Activated CD8-positive, alpha-beta memory T cell treated with anti-CD3 and anti-CD28 coated beads for 1 hour (primary cell): ENCODE measurements at regions not wholly inside any gene's neighbourhood (a gene's known extent, or its start where the extent isn't known, plus 50 kb on each side); places are given as distances from the start of the nearest gene placed in this dataset.

Source experiments
- DNase-seq, 2 donors: peaks; one replicate each; pipeline ENCODE4 v3.0.0-alpha.2; 2020; ENCODE audit warnings: low read depth in 1 of 2; ENCODE audit errors: extremely low read depth in 1 of 2

DNA sequence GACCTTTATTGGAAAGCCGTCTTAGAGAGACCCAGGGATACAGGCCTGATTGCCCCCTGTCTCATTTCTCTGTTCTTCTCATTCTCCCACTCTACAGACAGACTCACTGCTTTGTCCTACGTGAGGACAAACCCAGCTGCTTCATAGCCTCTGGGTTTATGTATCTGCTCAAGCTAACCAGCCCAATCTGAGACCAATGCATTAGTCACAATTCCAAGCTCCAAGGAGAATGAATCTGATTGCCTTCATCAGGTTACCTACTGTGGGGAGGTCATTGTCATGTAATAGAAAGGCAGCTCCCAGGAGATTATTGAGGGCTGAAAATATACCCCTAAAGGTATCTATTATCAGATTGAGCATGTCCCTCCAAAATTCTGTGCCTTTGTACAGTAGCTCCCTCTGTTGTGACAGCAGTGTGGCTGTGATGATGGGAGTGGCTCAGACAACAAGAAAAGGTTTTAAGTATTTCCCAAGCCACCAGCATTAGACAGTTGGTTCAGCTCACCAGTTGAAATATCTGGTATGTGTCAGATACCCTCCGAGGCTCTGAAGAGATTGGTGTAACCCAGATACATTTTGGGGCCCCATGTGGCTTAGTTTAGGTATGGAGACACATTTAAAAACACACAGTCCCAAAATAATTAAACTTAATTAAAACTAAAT is 123.1 kb upstream of the EEPD1 start:
- no peak for DNase-seq

DNA sequence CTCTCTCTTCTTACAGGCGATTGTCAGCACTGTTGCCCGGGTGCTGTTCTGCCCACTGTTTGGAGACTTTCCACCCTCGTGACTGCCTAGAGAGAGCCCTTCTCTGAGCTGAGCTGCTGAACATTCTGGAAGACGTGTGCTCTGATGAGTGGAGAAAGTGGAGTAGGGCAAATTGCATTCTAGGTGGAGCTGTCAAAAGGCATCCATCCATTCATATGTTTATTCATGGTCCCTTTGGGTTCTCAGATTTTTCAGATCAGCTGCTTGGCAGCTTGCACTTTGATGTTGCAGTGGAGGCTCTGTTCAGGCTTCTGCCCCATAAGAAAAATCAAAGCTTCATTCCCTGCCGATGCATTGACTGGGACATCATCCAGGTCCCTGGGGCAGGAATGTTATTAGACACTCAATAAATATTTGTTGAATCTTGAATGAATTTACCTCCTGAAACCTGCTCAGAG is 120.7 kb upstream of the EEPD1 start:
- DNase-seq: no peak

DNA sequence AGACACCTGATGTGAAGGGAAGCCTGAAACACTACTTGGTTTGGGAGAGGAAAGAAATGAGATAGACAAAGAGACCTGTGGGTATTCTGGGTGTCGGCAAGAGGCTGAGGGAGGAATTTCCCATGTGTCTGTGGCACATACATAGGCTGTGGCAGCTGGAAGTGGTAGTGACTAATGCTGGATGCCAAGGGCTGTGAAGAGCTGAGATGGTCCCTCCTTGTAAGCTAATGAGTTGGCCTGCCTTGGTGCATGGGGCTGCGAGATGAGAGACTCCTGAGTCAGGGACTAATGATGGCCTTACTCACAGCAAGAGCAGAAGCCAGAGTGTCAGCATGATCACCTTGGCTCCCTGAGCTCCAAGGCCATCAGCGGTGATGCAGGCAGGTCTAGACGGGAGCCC is 119.0 kb upstream of the EEPD1 start:
- no peak for DNase-seq

DNA sequence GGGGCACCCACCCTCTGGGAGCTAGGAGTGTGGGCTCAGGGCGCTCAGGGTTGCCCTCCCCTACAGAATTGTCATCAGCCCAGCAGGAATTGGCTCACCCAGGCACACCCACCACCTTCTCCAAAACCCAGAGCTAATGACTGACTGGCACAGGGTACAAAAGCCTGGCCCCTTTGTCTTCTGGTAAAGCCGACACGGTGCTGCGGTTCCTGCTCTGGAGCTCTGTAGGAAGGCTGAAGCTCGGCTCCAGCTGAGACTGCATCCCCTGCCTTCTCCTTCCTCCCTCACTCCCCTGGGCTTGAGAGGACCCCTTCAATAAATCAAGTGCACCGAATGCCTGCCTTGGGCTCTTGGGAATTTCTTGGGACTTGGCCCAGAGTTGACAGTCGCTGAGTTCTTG is 117.9 kb upstream of the EEPD1 start:
- no peak for DNase-seq

DNA sequence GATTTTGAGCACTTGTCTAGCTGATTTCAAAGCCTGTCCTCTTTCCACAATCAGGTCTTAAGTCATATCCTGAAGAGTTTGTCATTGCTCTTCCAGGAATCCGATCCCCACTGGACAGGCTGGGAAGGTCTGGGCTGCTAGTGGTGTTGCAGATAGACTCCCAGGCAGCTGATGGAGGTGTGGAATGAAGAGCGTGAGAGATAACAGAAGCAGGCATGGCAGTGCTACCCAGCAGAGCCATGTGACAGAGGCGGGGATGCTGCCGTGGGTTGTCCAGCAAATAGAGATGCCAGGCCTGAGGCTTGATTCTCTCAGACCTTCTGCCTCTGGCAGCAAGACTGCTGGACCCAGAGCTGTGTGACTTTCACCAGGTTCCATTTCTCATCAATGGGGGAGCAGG is 116.5 kb upstream of the EEPD1 start:
- DNase-seq: no peak

DNA sequence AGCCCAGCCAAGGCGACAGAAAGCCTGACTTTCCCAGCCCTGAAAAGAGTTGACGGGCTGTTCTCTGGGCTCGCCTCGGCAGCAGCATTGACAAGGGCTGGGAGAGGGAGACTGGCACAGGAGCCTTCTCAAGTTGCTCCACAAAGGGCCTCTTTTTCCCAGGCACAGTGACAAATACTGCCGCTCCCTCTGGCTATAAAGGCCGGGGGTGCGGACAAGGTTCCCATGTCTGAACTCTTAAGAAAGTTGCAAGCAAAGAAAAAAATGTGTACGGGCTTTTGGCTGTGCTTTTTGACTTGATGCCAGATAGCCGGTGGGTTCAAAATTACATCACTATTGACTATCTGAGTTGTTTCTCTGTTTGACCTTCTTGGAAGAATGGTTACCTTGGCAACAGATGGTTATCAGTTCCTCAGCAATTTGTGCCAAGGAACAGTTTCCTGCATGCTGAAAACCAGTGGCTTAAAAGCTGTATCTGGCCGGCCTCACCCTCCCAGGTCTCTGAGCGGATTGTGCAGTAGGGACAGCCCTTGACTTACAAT is 115.9 kb upstream of the EEPD1 start:
- no peak for DNase-seq

DNA sequence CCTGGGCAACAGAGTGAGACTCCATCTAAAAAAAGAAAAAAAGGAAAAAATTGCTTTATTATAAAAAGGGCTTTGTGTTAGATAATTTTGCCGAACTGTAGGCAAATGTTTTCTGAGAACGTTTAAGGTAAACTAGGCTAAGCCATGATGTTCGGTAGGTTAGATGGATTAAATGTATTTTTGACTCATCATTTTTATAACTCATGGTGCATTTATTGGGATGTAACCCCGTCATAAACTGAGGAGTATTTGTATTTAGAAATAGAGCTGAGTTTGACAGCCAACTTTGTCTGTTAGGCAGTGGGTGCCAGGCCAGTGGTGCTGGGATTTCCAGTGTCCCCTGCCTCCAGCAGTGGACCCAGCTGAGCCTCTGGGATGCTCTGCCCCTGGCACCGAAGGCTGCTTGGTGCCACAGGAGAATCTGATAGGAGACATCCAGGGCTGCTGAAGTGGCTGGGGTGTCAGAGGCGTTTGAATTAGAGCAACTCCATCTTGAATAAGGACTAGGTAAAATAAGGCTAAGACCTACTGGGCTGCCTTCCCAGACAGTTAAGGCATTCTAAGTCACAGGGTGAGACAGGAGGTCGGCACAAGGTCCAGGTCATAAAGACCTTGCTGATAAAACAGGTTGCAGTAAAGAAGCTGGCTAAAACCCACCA is 114.9 kb upstream of the EEPD1 start:
- no peak for DNase-seq

DNA sequence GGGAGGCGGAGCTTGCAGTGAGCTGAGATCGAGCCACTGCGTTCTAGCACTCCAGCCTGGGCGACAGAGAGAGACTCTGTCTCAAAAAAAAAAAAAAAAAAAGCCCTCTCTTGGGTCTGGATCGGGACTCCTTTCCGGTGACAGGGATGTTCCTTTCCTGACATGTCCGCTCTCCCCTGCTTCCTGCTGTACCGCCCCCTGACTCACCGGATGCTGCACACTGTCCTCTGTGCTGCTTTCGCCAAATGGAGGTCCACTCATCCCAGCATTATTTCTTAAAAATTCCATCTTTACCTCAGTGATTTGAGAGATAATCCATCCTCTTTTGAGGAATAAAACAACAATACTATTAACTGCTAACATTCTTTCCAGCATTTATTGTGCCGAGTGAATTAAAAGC is 113.8 kb upstream of the EEPD1 start:
- DNase-seq: no peak

DNA sequence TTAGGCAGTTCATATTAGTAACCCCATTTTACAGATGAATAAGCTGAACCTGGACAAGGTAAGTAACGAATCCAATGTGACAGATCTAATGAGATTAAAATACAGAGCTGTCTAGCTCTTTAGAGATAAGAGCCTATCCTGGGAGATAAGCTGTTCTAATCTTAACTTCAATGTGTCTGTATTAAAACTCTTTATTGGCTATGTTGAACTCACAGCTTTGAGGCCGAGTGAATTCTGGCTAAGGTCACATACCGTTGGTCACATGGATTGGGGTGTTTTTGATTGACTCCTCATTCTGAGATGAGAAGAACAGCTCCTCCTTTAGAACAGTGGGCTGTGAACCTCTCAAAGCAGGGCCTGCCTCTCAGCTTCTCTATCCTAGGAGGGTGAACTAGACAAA is 113.4 kb upstream of the EEPD1 start:
- DNase-seq: no peak

DNA sequence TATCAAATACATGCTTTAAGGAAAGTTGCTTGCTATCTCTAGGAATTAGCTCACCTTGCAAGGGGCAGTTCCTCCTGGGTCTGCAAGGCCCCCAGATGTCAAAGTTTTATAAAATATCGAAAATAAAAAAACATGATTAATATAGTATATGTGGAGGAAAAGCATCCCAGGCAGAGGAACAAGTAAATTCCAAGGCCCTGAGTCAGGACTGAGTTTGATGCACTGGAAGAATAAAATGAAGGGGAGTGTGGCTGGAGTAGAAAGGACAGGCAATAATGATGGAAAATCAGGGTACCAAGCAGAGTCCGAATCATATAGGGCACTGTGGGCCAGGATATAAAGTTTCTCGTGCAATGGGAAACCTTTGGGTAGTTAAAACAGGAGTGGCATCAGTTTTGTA is 112.4 kb upstream of the EEPD1 start:
- no peak for DNase-seq

DNA sequence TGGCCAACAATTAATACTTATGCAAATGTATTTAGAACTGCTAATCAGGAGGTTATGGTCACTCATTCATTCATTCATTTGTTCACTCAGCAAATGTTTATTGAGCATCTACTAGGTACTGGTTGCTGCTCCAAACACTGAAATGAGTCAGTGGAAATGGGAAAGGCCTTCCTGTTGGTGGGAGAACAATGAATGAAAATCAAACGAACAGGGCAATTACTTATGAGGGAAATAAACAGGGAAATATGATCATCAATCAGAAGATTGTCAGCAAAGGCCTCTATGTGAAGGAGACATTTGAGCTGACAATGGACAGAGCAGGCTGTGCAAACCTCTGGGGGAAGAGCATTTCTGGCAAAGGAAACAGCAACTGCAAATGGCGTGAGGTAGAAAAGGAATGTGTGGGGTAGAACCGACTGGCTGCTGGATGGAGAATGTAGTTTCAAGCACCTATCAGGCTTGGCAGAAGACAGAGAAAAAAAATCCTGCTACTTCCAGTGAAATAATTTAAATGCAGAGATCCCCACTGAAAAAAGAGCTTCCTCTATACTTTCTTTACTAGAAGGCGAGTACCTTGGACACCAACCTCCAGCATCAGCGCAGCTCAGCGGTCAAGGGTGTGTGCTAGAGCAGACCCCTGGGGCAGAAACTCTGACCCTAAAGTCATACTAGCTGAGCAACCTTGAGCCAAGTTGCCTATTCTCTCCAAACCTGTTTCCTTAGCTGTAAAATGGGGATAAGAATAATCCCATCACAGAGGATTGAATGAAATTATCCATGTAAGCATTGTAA is 108.8 kb upstream of the EEPD1 start:
- DNase-seq: no peak

DNA sequence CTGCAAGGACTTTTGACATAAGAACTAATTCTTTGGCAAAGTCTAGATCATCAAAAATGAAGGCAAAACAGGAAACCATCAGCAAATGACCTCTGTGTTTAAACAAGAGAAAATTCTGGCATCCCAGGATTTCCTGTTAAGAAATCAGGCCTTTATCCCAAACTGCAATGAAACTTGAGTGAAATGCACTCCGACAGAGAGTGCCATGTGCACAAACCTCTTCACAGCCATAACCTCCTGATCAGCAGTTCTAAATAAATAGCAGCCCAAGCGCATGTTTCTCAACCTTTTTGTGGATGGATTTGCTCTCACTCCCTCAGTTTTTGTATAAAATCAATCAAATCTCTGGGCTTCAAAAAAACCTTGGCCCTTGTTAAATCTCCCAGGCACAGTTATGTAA is 107.7 kb upstream of the EEPD1 start:
- no peak for DNase-seq

DNA sequence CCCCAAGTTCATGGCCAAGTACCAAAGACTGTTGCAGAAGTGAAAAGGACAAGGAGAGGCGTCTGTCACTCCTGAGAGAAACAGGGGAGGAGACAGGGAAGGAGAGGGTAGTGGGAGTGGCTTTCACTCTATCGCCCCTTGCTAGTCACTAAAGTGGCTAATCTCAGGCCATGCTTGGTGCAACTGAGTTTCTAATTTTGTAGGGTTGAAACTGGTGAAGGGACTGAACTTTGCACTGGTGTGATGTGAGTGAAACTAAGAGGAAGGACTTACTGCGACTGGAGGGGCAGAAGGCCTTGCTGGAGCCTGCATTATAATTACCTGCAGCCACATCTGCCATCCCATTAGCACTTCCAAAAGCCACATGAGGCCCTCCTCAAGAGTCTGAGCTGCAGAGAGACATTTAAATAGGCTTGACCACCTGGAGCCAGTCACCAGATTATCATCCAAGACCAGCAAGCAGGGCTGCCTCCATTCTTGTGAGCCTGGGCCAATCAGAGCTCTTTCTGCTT is 107.2 kb upstream of the EEPD1 start:
- DNase-seq: no peak

DNA sequence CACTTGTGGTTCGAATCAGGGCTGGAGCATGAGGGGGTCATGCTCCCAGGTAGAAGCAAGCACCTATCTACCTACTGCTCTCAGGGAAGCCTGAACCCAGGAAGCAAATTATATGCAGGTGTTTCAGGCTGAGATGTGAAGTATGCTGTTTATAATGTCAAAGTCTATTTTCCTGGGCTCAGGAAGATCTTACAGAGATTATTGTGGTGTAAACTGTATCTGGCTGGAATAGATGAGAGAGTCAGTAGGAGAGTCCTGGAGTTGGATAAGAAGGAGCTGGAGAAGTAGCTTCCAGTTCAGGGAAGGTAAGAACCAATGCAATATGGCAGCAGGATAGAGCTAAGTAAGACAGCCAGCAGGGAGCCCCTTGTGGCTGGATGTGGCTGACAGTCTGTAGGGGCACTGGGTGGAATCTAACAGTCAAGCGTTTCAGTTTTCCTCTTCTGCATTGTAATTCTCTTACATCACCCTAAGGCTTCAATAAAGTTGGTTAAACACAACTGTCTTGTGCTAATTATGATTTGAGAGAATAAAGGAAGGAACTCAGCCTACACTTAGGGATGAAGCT is 105.9 kb upstream of the EEPD1 start:
- DNase-seq: no peak

DNA sequence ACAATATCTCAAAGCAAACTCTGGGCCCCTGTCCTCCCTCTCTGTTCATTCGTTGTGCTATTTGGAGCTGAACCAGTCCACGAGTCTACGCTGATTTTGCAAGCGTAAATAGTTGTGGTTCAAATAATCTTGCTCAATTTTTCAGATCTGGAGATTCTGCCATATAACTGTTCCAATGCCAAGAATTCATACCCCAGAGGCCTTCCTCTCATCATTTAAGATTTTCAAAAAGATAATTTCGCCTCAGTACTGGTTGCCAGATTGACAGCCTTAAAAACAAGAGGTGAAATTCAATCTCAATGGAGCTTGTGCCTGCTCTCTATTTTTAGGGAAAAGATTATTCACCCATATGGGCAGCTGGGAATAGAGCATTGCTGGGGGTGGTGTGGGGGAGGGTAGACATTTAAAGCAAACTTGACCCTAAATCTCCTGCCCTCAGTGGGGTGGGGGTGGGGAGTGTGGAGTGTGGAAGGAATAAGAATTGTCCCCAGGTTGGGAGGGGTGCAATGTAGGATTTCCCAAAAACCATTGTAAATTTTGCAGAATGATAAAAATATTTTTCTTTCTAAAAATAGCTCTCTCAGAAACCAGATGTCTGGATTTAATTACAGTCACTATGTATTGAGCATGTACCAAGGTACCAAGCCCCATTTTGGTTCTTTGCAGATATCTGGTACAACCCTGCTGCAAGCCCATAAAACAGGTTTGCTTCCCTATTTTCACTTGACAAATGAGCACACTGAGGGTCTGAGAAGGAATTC is 104.7 kb upstream of the EEPD1 start:
- DNase-seq: no peak

DNA sequence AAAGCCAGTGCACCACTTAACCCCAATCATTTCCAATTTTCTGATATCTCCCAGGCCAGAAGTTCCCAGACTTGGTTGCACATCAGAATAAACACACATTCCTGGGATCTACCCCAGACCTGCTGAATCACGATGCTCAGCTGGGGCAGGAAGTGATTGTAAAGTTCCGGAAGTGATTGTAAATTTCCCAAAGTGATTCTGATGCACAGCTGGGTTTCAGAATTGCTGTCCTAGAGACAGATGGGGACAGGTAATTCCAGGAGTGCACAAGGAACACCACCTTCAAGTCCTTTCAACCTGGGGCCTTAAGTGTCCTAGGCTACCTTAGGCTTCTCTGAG is 104.2 kb upstream of the EEPD1 start:
- no peak for DNase-seq

DNA sequence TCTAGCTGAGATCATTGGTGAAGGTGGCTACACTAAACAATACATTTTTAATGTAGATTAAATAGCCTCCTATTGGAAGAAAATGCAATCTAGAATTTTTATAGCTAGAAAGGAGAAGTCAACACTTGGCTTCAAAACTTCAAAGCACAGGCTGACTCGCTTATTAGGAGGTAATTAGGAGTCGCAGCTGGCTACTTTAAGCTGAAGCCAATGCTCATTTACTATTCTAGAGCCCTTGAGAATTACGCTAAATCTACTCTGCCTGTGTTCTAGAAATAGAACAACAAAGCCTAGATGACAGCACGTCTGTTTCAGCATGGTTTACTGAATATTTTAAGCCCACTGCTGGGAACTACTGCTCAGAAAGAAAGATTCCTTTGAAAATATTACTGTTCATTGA is 101.6 kb upstream of the EEPD1 start:
- DNase-seq: no peak

DNA sequence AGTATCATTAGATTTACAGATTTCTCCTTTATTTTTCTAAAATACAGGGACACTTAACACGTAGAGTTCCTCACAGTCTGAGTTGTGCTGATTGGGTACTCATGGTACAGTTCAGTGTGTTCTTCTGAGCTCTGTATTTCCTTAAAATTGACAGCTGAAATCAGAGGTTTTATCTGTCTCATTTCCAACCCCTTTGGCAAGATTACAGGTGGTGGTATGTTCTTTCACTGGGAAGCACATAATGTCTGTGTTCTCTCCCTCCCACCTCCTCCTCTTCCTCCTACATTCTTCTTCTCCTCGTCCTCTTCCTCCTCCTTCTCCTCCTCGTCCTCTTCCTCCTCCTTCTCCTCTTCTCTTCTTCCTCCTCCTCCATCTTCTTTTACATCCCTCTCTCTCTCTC is 99.5 kb upstream of the EEPD1 start:
- DNase-seq: no peak

DNA sequence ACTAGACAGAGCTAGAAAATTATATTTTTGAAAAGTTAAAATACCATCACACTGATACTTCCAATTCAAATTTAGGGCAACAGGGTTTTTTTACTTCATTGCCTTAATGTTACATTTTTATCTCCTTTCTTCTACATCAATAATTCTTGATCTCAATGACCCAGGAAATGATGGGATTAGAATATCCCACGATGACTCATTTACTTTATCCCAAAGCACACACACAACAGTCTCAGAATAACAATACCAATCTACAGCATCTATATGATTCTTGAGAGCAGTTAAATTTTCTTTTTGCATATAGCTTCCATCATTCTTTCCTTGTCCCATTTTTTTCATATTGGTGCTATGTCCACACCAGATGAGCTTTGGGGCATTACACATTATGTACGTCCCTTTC is 98.4 kb upstream of the EEPD1 start:
- no peak for DNase-seq

DNA sequence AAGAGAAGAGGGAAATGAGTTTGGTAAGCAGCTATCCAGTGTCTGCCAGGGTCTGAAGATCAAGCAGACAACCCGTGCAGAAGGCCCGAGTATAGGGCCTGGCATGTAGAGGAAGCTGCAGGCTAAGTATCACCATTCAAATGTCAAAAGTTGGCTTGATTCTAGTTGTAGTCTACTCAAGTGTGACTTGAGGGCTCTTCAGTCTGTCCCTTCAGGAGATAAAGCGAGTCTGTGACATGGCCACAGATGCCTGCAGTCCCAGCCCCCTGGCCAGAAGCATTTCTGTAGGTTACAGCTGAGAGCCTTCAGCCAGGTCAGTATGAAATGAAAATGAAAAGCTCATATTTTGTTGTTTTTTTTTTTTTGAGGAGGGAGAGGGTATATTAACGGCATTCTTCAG is 97.8 kb upstream of the EEPD1 start:
- DNase-seq: no peak

DNA sequence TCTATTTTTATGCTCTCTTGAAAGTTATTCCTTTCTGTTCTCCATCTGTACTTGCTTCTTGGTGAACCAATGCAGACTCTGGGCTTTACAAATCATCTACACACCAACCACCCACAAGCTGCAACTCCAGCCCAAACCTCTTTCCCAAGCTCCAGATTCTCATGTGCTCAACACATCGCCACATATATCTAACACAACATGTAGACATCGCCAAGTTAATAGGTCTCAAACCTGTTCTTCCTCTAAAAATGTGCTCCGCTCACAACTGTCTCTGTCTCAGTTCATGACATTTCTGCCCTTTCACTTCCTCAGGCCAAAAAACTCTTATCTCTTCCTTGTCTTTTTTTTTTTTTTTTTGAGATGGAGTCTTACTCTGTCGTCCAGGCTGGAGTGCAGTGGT is 95.7 kb upstream of the EEPD1 start:
- no peak for DNase-seq
